A673 (cell line): ENCODE measurements at regions not wholly inside any gene's neighbourhood (a gene's known extent, or its start where the extent isn't known, plus 50 kb on each side); places are given as distances from the start of the nearest gene placed in this dataset.
"Not testable (repeated sequence)": the region's sequence is repeated elsewhere in the genome, so short reads cannot be mapped to it uniquely, and the experiment has no call there.

Experiments
- BruUV-seq: library from RNA; stranded (reverse); fragments of 400-500 nt; replicated peaks from 2 replicates; lab custom pipeline; 2021; lab: Mats Ljungman, UMichigan
- CTCF ChIA-PET: fragments of 300-600 bp; sonication (Branson Sonifier 250); formaldehyde crosslinking; loops from one replicate; lab custom pipeline; 2022; ENCODE audit warnings: antibody characterized with exemption; lab: Charles Lee
- POLR2A ChIA-PET: fragments of 300-600 bp; sonication (Branson Sonifier 250); formaldehyde crosslinking; loops from one replicate; lab custom pipeline; 2022; ENCODE audit warnings: antibody characterized with exemption; ENCODE audit not compliant: low non-redundant PET; lab: Charles Lee
- DNase-seq: peaks from one replicate; pipeline ENCODE4 v3.0.0-alpha.2; 2015; ENCODE audit warnings: low spot score
- H3K27ac ChIP-seq: fragments of 200-600 bp; sonication (generic); 2 replicates; pipeline ENCODE4 v1.5.1; 2016; ENCODE audit warnings: mixed run types, low read depth, mild to moderate bottlenecking, mixed read lengths, antibody characterized with exemption, low read length; ENCODE audit not compliant: poor library complexity, severe bottlenecking
- H3K27me3 ChIP-seq: fragments of 200-600 bp; sonication (generic); replicated peaks from 2 replicates; pipeline ENCODE4 v1.6.1; 2017; ENCODE audit warnings: mixed run types, low read depth, mild to moderate bottlenecking, mixed read lengths, antibody characterized with exemption, low read length; ENCODE audit not compliant: insufficient read depth, poor library complexity
- H3K36me3 ChIP-seq: fragments of 200-600 bp; sonication (generic); 2 replicates; pipeline ENCODE4 v1.6.1; 2016; ENCODE audit warnings: mixed run types, mild to moderate bottlenecking, mixed read lengths, antibody characterized with exemption, low read length; ENCODE audit not compliant: insufficient read depth, poor library complexity, severe bottlenecking
- H3K4me1 ChIP-seq: fragments of 200-600 bp; sonication (generic); 2 replicates; pipeline ENCODE4 v1.6.1; 2017; ENCODE audit warnings: mixed run types, mild to moderate bottlenecking, mixed read lengths, antibody characterized with exemption, low read length; ENCODE audit not compliant: insufficient read depth, poor library complexity, severe bottlenecking
- H3K4me3 ChIP-seq: fragments of 200-600 bp; sonication (generic); 2 replicates; pipeline ENCODE4 v1.5.1; 2016; ENCODE audit warnings: low read depth, mixed run types, mild to moderate bottlenecking, mixed read lengths, low read length; ENCODE audit not compliant: poor library complexity, severe bottlenecking
- H3K9me3 ChIP-seq: fragments of 200-600 bp; sonication (generic); 2 replicates; pipeline ENCODE4 v1.6.1; 2016; ENCODE audit warnings: mixed run types, low read depth, mild to moderate bottlenecking, mixed read lengths, antibody characterized with exemption, low read length; ENCODE audit not compliant: poor library complexity, severe bottlenecking
- EZH2 ChIP-seq: fragments of 200-600 bp; sonication (generic); IDR thresholded peaks from 2 replicates; pipeline ENCODE4 v1.6.1; 2017; ENCODE audit warnings: borderline replicate concordance, low read depth, mild to moderate bottlenecking, mixed read lengths, antibody characterized with exemption, low read length; ENCODE audit not compliant: poor library complexity, severe bottlenecking
- intact Hi-C: fragments of 100-400 bp; cut with micrococcal nuclease; formaldehyde crosslinking; loops from one replicate; pipeline ENCODE4 v1.10.0; 2022; ENCODE audit not compliant: unreplicated experiment
- TF ChIP-seq, protein P1 (sequence below): fragments of 300-800, 200-600 bp; sonication (generic); conservative IDR thresholded peaks from 2 replicates; pipeline ENCODE4 v1.5.1; 2017; ENCODE audit warnings: low read depth, mild to moderate bottlenecking, antibody characterized with exemption, low read length, moderate library complexity, mixed read lengths

- ChIA-PET CTCF (no interaction called here), POLR2A (no interaction called here)
- Histone ChIP-seq H3K4me1 (no peaks in the 10 kb centered on the region), H3K9me3 (no peaks in the 10 kb centered on the region), H3K4me3 (no peak overlapping the region), H3K36me3 (no peaks in the 10 kb centered on the region), H3K27me3 (no peaks in the 10 kb centered on the region), H3K27ac (no peak overlapping the region)
- DNase-seq, result no peak
- no TSS peak for BruUV-seq
- no peak for TF ChIP-seq EZH2
- TF ChIP-seq, protein P1, sequence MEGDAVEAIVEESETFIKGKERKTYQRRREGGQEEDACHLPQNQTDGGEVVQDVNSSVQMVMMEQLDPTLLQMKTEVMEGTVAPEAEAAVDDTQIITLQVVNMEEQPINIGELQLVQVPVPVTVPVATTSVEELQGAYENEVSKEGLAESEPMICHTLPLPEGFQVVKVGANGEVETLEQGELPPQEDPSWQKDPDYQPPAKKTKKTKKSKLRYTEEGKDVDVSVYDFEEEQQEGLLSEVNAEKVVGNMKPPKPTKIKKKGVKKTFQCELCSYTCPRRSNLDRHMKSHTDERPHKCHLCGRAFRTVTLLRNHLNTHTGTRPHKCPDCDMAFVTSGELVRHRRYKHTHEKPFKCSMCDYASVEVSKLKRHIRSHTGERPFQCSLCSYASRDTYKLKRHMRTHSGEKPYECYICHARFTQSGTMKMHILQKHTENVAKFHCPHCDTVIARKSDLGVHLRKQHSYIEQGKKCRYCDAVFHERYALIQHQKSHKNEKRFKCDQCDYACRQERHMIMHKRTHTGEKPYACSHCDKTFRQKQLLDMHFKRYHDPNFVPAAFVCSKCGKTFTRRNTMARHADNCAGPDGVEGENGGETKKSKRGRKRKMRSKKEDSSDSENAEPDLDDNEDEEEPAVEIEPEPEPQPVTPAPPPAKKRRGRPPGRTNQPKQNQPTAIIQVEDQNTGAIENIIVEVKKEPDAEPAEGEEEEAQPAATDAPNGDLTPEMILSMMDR, result no peak
- intact Hi-C loops, result no loop called here
Observed at GRCh38 chr6:27728442-27728841, 183.8 kb downstream of the OR2B2 start.

GRCh38 chr6:27726619-27727023 is 185.6 kb downstream of the OR2B2 start:
- H3K4me1 ChIP-seq, result no peaks in the 10 kb centered on the region
- H3K27me3 ChIP-seq, result no peaks in the 10 kb centered on the region
- TF ChIP-seq EZH2, result no peak
- TF ChIP-seq, protein P1, result no peak
- no TSS peak for BruUV-seq
- no peak overlapping the region for H3K4me3 ChIP-seq
- ChIA-PET CTCF (no interaction called here), POLR2A (no interaction called here)
- intact Hi-C loops, result no loop called here
- DNase-seq, result no peak
- H3K9me3 ChIP-seq, result no peaks in the 10 kb centered on the region
- H3K27ac ChIP-seq, result no peak overlapping the region
- no peaks in the 10 kb centered on the region for H3K36me3 ChIP-seq

GRCh38 chr6:27720607-27721580 is 191.3 kb downstream of the OR2B2 start:
- no peak for DNase-seq
- ChIA-PET POLR2A (no interaction called here), CTCF (no interaction called here)
- no TSS peak for BruUV-seq
- H3K27ac ChIP-seq, result no peak overlapping the region
- no peaks in the 10 kb centered on the region for H3K9me3 ChIP-seq
- intact Hi-C loops, result no loop called here
- no peaks in the 10 kb centered on the region for H3K36me3 ChIP-seq
- TF ChIP-seq EZH2, result no peak
- TF ChIP-seq, protein P1, result no peak
- H3K4me1 ChIP-seq, result no peaks in the 10 kb centered on the region
- no peaks in the 10 kb centered on the region for H3K27me3 ChIP-seq
- H3K4me3 ChIP-seq, result no peak overlapping the region

DNA sequence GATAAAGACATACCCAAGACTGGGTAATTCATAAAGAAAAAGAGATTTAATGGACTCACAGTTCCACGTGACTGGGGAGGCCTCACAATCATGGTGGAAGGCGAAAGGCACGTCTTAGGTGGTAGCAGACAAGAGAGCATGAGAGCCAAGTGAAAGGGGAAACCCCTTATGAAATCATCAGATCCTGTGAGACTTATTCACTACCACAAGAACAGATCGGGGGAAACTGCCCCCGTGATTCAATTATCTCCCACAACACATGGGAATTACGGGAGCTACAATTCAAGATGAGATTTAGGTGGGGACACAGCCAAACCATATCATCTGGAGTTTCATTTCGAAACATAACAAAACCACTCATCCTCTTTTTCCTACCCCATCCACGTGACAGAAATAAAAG is 193.2 kb downstream of the OR2B2 start:
- CTCF ChIA-PET, POLR2A ChIA-PET: not testable (repeated sequence)

More for the DNA sequence above, 193.2 kb downstream of the OR2B2 start:
- H3K4me1 ChIP-seq, H3K36me3 ChIP-seq, BruUV-seq, H3K27me3 ChIP-seq, H3K4me3 ChIP-seq, H3K27ac ChIP-seq, intact Hi-C loops, H3K9me3 ChIP-seq, DNase-seq: not testable (repeated sequence)
